K562 (cell line): ENCODE measurements at regions not wholly inside any gene's neighbourhood (a gene's known extent, or its start where the extent isn't known, plus 50 kb on each side); places are given as distances from the start of the nearest gene placed in this dataset.

ENCODE experiments used
- ATAC-seq: fragments of 200-7000 bp; cut with Tn5 transposase; 3 replicates; pipeline ENCODE4 v1.9.1; 2020; ENCODE audit warnings: moderate library complexity
- BruUV-seq: library from RNA; stranded (reverse); fragments of 400-500 nt; replicated peaks from 2 replicates; lab custom pipeline; 2021; lab: Mats Ljungman, UMichigan
- CTCF ChIA-PET: fragments of 300-600 bp; formaldehyde crosslinking; extraction: SDS; loops from one replicate; lab custom pipeline; 2021; ENCODE audit warnings: low intra/inter-chr PET ratio; lab: Yijun Ruan, JAX
- POLR2A ChIA-PET: fragments of 300-600, 350-650 bp; sonication (Branson Sonifier 250); formaldehyde crosslinking; extraction: SDS; loops from one replicate; lab custom pipeline; 2021; ENCODE audit warnings: antibody characterized with exemption, inconsistent platforms; lab: Yijun Ruan, JAX
- DNase-seq, 4 experiments: peaks; one replicate each; pipeline versions ENCODE4 v3.0.0 to v3.0.0-alpha.2; 2011 to 2018; ENCODE audit warnings: low spot score in 3 of 4, mixed read lengths in 3 of 4; ENCODE audit errors: extremely low read depth in 1 of 4
- FAIRE-seq: peaks from 2 replicates; lab custom pipeline; 2011; peaks lifted over from hg19 to GRCh38; lab: Jason Lieb, UNC
- H2AFZ ChIP-seq: 2 replicates; pipeline ENCODE4 v1.6.0; 2011; ENCODE audit warnings: low read depth, low read length, control low read depth, inconsistent platforms
- H3K27ac ChIP-seq: fragments of 200-600 bp; 3 replicates; pipeline ENCODE4 v1.8.0; 2011; ENCODE audit warnings: low read depth, mild to moderate bottlenecking, control low read depth, inconsistent platforms, low read length, moderate library complexity, mixed read lengths; ENCODE audit errors: extremely low read depth
- H3K27me3 ChIP-seq, 2 experiments: fragments of 300-600 bp in 1 of 2; 2 replicates in 1 of 2; 3 replicates in 1 of 2; pipeline versions ENCODE4 v1.6.0 to v1.8.0; 2011; ENCODE audit warnings: inconsistent platforms in 2 of 2, low read length in 2 of 2, mild to moderate bottlenecking in 1 of 2, mixed read lengths in 1 of 2, moderate library complexity in 1 of 2; ENCODE audit not compliant: control insufficient read depth in 2 of 2, insufficient read depth in 2 of 2
- H3K36me3 ChIP-seq: fragments of 300-600 bp; 3 replicates; pipeline ENCODE4 v1.8.0; 2011; ENCODE audit warnings: mild to moderate bottlenecking, low read length, inconsistent platforms; ENCODE audit not compliant: control insufficient read depth, insufficient read depth
- H3K4me1 ChIP-seq, 2 experiments: fragments of 200-600 bp in 1 of 2; replicated peaks in 1 of 2; 2 replicates in 1 of 2; 3 replicates in 1 of 2; pipeline versions ENCODE4 v1.5.1 to v1.8.0; 2011; ENCODE audit warnings: inconsistent platforms in 2 of 2, low read length in 2 of 2, mild to moderate bottlenecking in 1 of 2, mixed read lengths in 1 of 2, moderate library complexity in 1 of 2; ENCODE audit not compliant: control insufficient read depth in 2 of 2, insufficient read depth in 2 of 2
- H3K4me2 ChIP-seq: 2 replicates; pipeline ENCODE4 v1.6.1; 2011; ENCODE audit warnings: low read length, control low read depth, inconsistent platforms, mixed read lengths; ENCODE audit not compliant: insufficient read depth
- H3K4me3 ChIP-seq: fragments of 200-600 bp; sonication (generic), shearing (Covaris generic); 2 replicates; pipeline ENCODE4 v1.5.1; 2016; ENCODE audit warnings: control low read depth, inconsistent platforms
- H3K79me2 ChIP-seq: fragments of 200-600 bp; 3 replicates; pipeline ENCODE4 v1.8.0; 2011; ENCODE audit warnings: low read length, inconsistent platforms; ENCODE audit not compliant: control insufficient read depth, insufficient read depth
- H3K9ac ChIP-seq, 2 experiments: 2 replicates each; pipeline versions ENCODE4 v1.6.0 to v1.6.1; 2011; ENCODE audit warnings: low read depth in 2 of 2, low read length in 2 of 2, control low read depth in 1 of 2, inconsistent platforms in 1 of 2, mild to moderate bottlenecking in 1 of 2, mixed read lengths in 1 of 2; ENCODE audit not compliant: insufficient read depth in 1 of 2
- H3K9me1 ChIP-seq: one replicate; pipeline ENCODE4 v1.6.0; 2011; ENCODE audit warnings: inconsistent platforms, mild to moderate bottlenecking, low read length, moderate library complexity; ENCODE audit not compliant: control insufficient read depth, insufficient read depth
- H3K9me3 ChIP-seq: replicated peaks from 2 replicates; pipeline ENCODE4 v1.5.1; 2011; ENCODE audit warnings: low read depth, low read length, inconsistent platforms; ENCODE audit not compliant: control insufficient read depth, insufficient read depth
- H4K20me1 ChIP-seq: replicated peaks from 2 replicates; pipeline ENCODE4 v1.6.1; 2011; ENCODE audit warnings: low read length, inconsistent platforms, mixed read lengths; ENCODE audit not compliant: control insufficient read depth, insufficient read depth
- HDAC1 ChIP-seq, 2 experiments: fragments of 450-650 bp; IDR thresholded peaks; 2 replicates each; pipeline ENCODE4 v1.6.1; 2016 to 2017; ENCODE audit warnings: inconsistent platforms in 1 of 2, mild to moderate bottlenecking in 1 of 2, moderate library complexity in 1 of 2
- HNRNPLL ChIP-seq: fragments of 200-400 bp; formaldehyde crosslinking; IDR thresholded peaks from 2 replicates; pipeline ENCODE4 v1.6.1; 2017; ENCODE audit warnings: low read length, low read depth, mild to moderate bottlenecking; ENCODE audit not compliant: poor library complexity, severe bottlenecking
- STAT5A ChIP-seq: IDR thresholded peaks from 2 replicates; pipeline ENCODE4 v1.6.1; 2012; ENCODE audit warnings: low read length, inconsistent platforms, borderline replicate concordance
- TAF1 ChIP-seq: IDR thresholded peaks from 2 replicates; pipeline ENCODE4 v1.6.1; 2011; ENCODE audit warnings: mild to moderate bottlenecking, low read length, moderate library complexity; ENCODE audit not compliant: insufficient read depth, control insufficient read depth, severe bottlenecking; ENCODE audit errors: extremely low read depth
- TRIM24 ChIP-seq, 2 experiments: fragments of 450-650 bp; IDR thresholded peaks; 2 replicates each; pipeline ENCODE4 v1.6.1; 2016
- ZBED1 ChIP-seq: IDR thresholded peaks from 2 replicates; pipeline ENCODE4 v1.6.1; 2014
- ZFP30 ChIP-seq: fragments of 250-450 bp; sonication (Bioruptor Pico); IDR thresholded peaks from 2 replicates; pipeline ENCODE4 v1.8.0; 2022; ENCODE audit warnings: moderate library complexity, mild to moderate bottlenecking, inconsistent platforms, borderline replicate concordance
- ZNF12 ChIP-seq: sonication (generic); formaldehyde crosslinking; IDR thresholded peaks from 2 replicates; pipeline ENCODE4 v1.4.0; 2020; ENCODE audit warnings: mild to moderate bottlenecking, missing genetic modification reagents
- ZNF668 ChIP-seq: fragments of 250-450 bp; sonication (Bioruptor Pico); IDR thresholded peaks from 2 replicates; pipeline ENCODE4 v1.8.0; 2022; ENCODE audit warnings: mild to moderate bottlenecking, inconsistent platforms
- WGBS: fragments of 100-300 bp; shearing (Covaris generic); methylation state at CpG from one replicate; pipeline ENCODE4 v1.1.6; 2016; ENCODE audit warnings: low coverage, mixed read lengths; ENCODE audit not compliant: insufficient coverage; ENCODE audit errors: missing lambda C conversion rate; 5-methylcytosine and 5-hydroxymethylcytosine counted together
- in situ Hi-C: fragments of 300-500 bp; cut with MboI; formaldehyde crosslinking; loops from 4 replicates; pipeline ENCODE4 v1.15.0; 2018; ENCODE audit warnings: inconsistent platforms, mixed read lengths
- intact Hi-C: fragments of 100-400 bp; cut with micrococcal nuclease; formaldehyde crosslinking; loops from 2 replicates; pipeline ENCODE4 v1.14.2; 2022
- TF ChIP-seq, protein P1 (sequence below), 3 experiments: IDR thresholded peaks in 2 of 3; conservative IDR thresholded peaks in 1 of 3; 2 replicates each; pipeline ENCODE4 v1.5.1; 2011 to 2012; ENCODE audit warnings: low read length in 3 of 3, mild to moderate bottlenecking in 3 of 3, control low read depth in 2 of 3, improper control_type of control experiment in 1 of 3, inconsistent platforms in 1 of 3, low read depth in 1 of 3, mixed read lengths in 1 of 3, moderate library complexity in 1 of 3; ENCODE audit not compliant: insufficient read depth in 2 of 3
- TF ChIP-seq, protein P2 (sequence below): sonication (generic); formaldehyde crosslinking; IDR thresholded peaks from 2 replicates; pipeline ENCODE4 v1.8.0; 2022; ENCODE audit warnings: missing genetic modification reagents, mild to moderate bottlenecking, borderline replicate concordance
- TF ChIP-seq, protein P3 (sequence below): sonication (generic); formaldehyde crosslinking; IDR thresholded peaks from 2 replicates; pipeline ENCODE4 v1.8.0; 2023; ENCODE audit warnings: missing genetic modification reagents, mild to moderate bottlenecking, borderline replicate concordance

DNA sequence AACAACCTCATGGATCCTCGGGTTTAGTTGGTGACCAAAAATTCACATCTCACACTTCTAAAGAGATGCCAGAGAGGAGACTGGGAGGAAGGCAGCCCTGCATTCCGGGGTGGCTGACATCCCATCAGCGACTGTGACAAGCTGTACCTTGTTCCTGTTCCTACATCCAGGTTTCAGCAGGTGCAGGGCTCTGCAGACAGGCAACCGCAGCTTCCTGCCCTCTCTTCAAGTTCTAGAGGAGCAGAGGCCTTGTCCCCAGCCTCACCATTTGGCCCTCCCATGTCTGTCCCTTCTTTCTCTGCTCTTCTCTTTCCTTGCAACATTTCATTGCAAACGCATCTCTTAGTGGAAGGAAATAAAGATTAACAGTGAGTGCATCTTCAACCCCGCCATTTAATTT, 454.6 kb downstream of the IRX1 start (continued):
- TF ChIP-seq ZNF12 (CRISPR knock-in tag) (no peak), HNRNPLL (no peak)

DNA sequence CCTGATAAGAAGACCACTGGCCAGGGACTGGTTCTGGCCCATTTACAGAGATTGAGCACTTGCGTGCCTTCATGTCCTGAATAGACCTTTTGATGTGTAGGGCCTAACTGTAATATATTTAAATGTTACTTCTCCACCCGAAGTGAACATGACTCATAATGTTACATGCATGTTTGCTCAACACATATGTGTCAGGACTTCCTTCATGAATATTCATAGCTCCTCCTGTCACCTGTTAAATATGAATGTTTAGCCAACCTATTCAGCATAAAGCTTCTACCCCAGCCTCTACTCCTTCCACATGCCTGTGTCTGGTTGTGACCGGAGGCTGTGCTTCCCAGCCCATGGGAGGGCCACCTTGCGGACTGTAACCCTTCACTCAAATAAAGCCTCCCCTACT, 457.5 kb downstream of the IRX1 start:
- H3K4me1 ChIP-seq = no peaks in the 10 kb centered on the region
- no peak overlapping the region for H3K4me2 ChIP-seq
- ChIA-PET CTCF (no interaction called here), POLR2A (no interaction called here)
- no peak overlapping the region for H2AFZ ChIP-seq
- H3K27ac ChIP-seq = no peak overlapping the region
- H4K20me1 ChIP-seq = no peaks in the 10 kb centered on the region
- no peak overlapping the region for H3K9ac ChIP-seq
- DNase-seq = no peak
- no peaks in the 10 kb centered on the region; the same call in 1 of the 2 replicates for H3K9me3 ChIP-seq
- WGBS = 3% methylated on average over 4 of the region's 4 CpGs
- in situ Hi-C loops (no loop called here), intact Hi-C loops (no loop called here)
- H3K4me3 ChIP-seq = no peak overlapping the region
- no peaks in the 10 kb centered on the region for H3K9me1 ChIP-seq
- BruUV-seq = no TSS peak
- H3K79me2 ChIP-seq = no peaks in the 10 kb centered on the region
- no peak for ATAC-seq
- no peak for FAIRE-seq
- H3K27me3 ChIP-seq = no peaks in the 10 kb centered on the region
- no peaks in the 10 kb centered on the region for H3K36me3 ChIP-seq
- TF ChIP-seq TAF1 (no peak), TRIM24 (IDR thresholded peaks at IDR 0.05) (no peak), ZFP30 (CRISPR knock-in tag) (no peak), ZNF668 (CRISPR knock-in tag) (no peak), STAT5A (no peak), ZBED1 (no peak), HDAC1 (IDR thresholded peaks at IDR 0.05) (no peak)
- TF ChIP-seq, protein P1, sequence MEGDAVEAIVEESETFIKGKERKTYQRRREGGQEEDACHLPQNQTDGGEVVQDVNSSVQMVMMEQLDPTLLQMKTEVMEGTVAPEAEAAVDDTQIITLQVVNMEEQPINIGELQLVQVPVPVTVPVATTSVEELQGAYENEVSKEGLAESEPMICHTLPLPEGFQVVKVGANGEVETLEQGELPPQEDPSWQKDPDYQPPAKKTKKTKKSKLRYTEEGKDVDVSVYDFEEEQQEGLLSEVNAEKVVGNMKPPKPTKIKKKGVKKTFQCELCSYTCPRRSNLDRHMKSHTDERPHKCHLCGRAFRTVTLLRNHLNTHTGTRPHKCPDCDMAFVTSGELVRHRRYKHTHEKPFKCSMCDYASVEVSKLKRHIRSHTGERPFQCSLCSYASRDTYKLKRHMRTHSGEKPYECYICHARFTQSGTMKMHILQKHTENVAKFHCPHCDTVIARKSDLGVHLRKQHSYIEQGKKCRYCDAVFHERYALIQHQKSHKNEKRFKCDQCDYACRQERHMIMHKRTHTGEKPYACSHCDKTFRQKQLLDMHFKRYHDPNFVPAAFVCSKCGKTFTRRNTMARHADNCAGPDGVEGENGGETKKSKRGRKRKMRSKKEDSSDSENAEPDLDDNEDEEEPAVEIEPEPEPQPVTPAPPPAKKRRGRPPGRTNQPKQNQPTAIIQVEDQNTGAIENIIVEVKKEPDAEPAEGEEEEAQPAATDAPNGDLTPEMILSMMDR (IDR thresholded peaks at IDR 0.05 in 2 of 3, conservative IDR thresholded peaks at IDR 0.05 in 1 of 3; ENCODE audit: insufficient read depth in 2 of 3, low read depth in 1 of 3, low read length in 3 of 3) = no peak
- TF ChIP-seq, protein P2, sequence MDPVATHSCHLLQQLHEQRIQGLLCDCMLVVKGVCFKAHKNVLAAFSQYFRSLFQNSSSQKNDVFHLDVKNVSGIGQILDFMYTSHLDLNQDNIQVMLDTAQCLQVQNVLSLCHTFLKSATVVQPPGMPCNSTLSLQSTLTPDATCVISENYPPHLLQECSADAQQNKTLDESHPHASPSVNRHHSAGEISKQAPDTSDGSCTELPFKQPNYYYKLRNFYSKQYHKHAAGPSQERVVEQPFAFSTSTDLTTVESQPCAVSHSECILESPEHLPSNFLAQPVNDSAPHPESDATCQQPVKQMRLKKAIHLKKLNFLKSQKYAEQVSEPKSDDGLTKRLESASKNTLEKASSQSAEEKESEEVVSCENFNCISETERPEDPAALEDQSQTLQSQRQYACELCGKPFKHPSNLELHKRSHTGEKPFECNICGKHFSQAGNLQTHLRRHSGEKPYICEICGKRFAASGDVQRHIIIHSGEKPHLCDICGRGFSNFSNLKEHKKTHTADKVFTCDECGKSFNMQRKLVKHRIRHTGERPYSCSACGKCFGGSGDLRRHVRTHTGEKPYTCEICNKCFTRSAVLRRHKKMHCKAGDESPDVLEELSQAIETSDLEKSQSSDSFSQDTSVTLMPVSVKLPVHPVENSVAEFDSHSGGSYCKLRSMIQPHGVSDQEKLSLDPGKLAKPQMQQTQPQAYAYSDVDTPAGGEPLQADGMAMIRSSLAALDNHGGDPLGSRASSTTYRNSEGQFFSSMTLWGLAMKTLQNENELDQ (CRISPR knock-in tag) = no peak
- TF ChIP-seq, protein P3, sequence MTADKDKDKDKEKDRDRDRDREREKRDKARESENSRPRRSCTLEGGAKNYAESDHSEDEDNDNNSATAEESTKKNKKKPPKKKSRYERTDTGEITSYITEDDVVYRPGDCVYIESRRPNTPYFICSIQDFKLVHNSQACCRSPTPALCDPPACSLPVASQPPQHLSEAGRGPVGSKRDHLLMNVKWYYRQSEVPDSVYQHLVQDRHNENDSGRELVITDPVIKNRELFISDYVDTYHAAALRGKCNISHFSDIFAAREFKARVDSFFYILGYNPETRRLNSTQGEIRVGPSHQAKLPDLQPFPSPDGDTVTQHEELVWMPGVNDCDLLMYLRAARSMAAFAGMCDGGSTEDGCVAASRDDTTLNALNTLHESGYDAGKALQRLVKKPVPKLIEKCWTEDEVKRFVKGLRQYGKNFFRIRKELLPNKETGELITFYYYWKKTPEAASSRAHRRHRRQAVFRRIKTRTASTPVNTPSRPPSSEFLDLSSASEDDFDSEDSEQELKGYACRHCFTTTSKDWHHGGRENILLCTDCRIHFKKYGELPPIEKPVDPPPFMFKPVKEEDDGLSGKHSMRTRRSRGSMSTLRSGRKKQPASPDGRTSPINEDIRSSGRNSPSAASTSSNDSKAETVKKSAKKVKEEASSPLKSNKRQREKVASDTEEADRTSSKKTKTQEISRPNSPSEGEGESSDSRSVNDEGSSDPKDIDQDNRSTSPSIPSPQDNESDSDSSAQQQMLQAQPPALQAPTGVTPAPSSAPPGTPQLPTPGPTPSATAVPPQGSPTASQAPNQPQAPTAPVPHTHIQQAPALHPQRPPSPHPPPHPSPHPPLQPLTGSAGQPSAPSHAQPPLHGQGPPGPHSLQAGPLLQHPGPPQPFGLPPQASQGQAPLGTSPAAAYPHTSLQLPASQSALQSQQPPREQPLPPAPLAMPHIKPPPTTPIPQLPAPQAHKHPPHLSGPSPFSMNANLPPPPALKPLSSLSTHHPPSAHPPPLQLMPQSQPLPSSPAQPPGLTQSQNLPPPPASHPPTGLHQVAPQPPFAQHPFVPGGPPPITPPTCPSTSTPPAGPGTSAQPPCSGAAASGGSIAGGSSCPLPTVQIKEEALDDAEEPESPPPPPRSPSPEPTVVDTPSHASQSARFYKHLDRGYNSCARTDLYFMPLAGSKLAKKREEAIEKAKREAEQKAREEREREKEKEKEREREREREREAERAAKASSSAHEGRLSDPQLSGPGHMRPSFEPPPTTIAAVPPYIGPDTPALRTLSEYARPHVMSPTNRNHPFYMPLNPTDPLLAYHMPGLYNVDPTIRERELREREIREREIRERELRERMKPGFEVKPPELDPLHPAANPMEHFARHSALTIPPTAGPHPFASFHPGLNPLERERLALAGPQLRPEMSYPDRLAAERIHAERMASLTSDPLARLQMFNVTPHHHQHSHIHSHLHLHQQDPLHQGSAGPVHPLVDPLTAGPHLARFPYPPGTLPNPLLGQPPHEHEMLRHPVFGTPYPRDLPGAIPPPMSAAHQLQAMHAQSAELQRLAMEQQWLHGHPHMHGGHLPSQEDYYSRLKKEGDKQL (CRISPR knock-in tag) = no peak
